ENCODE measurements at regions not wholly inside any gene's neighbourhood (a gene's known extent, or its start where the extent isn't known, plus 50 kb on each side); places are given as distances from the start of the nearest gene placed in this dataset.

DNA sequence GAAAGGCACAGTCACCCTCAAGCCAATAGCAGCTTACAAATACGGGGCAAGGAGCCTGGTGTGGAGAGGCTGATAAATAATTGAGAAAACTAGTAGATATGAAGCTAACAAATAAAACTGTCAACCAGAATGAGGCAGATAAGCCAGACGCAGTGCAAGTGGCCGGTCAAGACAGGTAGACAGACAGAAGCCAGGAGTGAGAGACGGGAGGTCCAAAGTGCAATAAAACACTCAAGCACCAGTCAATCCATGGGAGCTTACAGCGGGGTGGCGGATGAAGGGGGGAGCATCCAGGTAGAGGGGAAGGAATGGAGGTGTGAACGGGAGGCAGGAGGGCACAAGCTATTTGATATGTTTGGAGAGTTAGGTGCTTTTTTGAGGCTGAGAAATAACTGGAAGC lies 193.1 kb downstream of the FOXD4L6 start:
- TF ChIP-seq TAF1 (IDR thresholded peaks at IDR 0.05; ENCODE audit: borderline replicate concordance, insufficient read depth, low read length) (no peak), POLR2AphosphoS5 (IDR thresholded peaks at IDR 0.05; ENCODE audit: low read depth, low read length) (no peak)
- TF ChIP-seq, protein P1, sequence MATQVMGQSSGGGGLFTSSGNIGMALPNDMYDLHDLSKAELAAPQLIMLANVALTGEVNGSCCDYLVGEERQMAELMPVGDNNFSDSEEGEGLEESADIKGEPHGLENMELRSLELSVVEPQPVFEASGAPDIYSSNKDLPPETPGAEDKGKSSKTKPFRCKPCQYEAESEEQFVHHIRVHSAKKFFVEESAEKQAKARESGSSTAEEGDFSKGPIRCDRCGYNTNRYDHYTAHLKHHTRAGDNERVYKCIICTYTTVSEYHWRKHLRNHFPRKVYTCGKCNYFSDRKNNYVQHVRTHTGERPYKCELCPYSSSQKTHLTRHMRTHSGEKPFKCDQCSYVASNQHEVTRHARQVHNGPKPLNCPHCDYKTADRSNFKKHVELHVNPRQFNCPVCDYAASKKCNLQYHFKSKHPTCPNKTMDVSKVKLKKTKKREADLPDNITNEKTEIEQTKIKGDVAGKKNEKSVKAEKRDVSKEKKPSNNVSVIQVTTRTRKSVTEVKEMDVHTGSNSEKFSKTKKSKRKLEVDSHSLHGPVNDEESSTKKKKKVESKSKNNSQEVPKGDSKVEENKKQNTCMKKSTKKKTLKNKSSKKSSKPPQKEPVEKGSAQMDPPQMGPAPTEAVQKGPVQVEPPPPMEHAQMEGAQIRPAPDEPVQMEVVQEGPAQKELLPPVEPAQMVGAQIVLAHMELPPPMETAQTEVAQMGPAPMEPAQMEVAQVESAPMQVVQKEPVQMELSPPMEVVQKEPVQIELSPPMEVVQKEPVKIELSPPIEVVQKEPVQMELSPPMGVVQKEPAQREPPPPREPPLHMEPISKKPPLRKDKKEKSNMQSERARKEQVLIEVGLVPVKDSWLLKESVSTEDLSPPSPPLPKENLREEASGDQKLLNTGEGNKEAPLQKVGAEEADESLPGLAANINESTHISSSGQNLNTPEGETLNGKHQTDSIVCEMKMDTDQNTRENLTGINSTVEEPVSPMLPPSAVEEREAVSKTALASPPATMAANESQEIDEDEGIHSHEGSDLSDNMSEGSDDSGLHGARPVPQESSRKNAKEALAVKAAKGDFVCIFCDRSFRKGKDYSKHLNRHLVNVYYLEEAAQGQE (IDR thresholded peaks at IDR 0.05; ENCODE audit: insufficient read depth in 1 of 2, low read depth in 2 of 2, low read length in 2 of 2), result no peak
